SK-N-SH (cell line): ENCODE measurements at regions not wholly inside any gene's neighbourhood (a gene's known extent, or its start where the extent isn't known, plus 50 kb on each side); places are given as distances from the start of the nearest gene placed in this dataset.

Source experiments
- CTCF ChIP-seq: fragments of 200-600 bp; sonication (generic); IDR thresholded peaks from 2 replicates; pipeline ENCODE4 v1.6.1; 2017; ENCODE audit warnings: antibody characterized with exemption, mild to moderate bottlenecking, moderate library complexity
- EP300 ChIP-seq, 2 experiments: IDR thresholded peaks; 2 replicates each; pipeline versions ENCODE4 v1.4.0 to v1.6.1; 2012; ENCODE audit warnings: borderline replicate concordance in 1 of 2, low read depth in 1 of 2, low read length in 1 of 2
- NFIC ChIP-seq: IDR thresholded peaks from 2 replicates; pipeline ENCODE4 v1.4.0; 2012; ENCODE audit warnings: borderline replicate concordance
- POLR2AphosphoS5 ChIP-seq: IDR thresholded peaks from 2 replicates; pipeline ENCODE4 v1.6.1; 2012; ENCODE audit warnings: low read depth, low read length
- RFX5 ChIP-seq: IDR thresholded peaks from 2 replicates; pipeline ENCODE4 v1.6.1; 2012; ENCODE audit warnings: mild to moderate bottlenecking, improper control_type of control experiment, low read length
- TAF1 ChIP-seq: IDR thresholded peaks from 2 replicates; pipeline ENCODE4 v1.6.1; 2012; ENCODE audit warnings: low read depth, mild to moderate bottlenecking, low read length, moderate library complexity, borderline replicate concordance
- TCF12 ChIP-seq: IDR thresholded peaks from 2 replicates; pipeline ENCODE4 v1.4.0; 2012
- YY1 ChIP-seq: IDR thresholded peaks from 2 replicates; pipeline ENCODE4 v1.4.0; 2012; ENCODE audit warnings: low read depth, mild to moderate bottlenecking
- TF ChIP-seq, protein P1 (sequence below): IDR thresholded peaks from 2 replicates; pipeline ENCODE4 v1.4.0; 2012; ENCODE audit warnings: low read depth

- no peak for TF ChIP-seq RFX5
- no peak for TF ChIP-seq NFIC
- TF ChIP-seq EP300 (IDR thresholded peaks at IDR 0.05; ENCODE audit: borderline replicate concordance in 1 of 2, low read depth in 1 of 2, low read length in 1 of 2), result no peak
- TF ChIP-seq POLR2AphosphoS5, result no peak
- TF ChIP-seq CTCF, result no peak
- no peak for TF ChIP-seq TAF1
- TF ChIP-seq TCF12, result no peak
- no peak for TF ChIP-seq YY1
- TF ChIP-seq, protein P1, sequence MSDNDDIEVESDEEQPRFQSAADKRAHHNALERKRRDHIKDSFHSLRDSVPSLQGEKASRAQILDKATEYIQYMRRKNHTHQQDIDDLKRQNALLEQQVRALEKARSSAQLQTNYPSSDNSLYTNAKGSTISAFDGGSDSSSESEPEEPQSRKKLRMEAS, result no peak
These were observed 656.0 kb upstream of the CELF4 start for GRCh38 chr18:38221476-38222100.
